ENCODE measurements at regions not wholly inside any gene's neighbourhood (a gene's known extent, or its start where the extent isn't known, plus 50 kb on each side); places are given as distances from the start of the nearest gene placed in this dataset.

DNA sequence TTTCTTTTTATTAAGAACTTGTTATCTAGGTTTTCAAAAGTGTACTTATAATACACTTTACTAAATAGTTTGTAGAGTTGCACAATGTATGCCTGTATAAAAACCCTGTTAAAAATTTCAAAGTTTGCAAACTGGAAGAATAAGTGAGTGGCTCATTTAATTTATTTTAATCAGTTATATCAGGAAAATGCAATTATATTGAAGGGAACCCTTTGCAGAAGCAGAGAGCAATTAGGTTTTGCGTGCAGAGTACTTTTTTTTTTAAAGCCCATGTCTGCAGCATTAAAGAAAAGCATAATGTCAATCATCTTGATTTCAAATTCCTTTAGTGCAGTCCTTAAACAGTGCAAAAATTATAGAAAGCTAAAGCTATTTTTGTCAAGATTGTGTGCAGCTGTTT lies 271.3 kb upstream of the LDB2 start:
- TF ChIP-seq YY1 (IDR thresholded peaks at IDR 0.05; ENCODE audit: insufficient read depth, insufficient read length) (no peak), ZNF274 (IDR thresholded peaks at IDR 0.05; ENCODE audit: low read depth, low read length) (no peak)
